Adipocyte (in vitro differentiated cells): ENCODE measurements at regions not wholly inside any gene's neighbourhood (a gene's known extent, or its start where the extent isn't known, plus 50 kb on each side); places are given as distances from the start of the nearest gene placed in this dataset.

Experiments used
- DNase-seq: peaks from one replicate; pipeline ENCODE4 v3.0.0-alpha.2; 2015; ENCODE audit warnings: low read depth
- H3K27me3 ChIP-seq: replicated peaks from 2 replicates; pipeline ENCODE4 v1.7.0; 2013; ENCODE audit warnings: mild to moderate bottlenecking, low read length, moderate library complexity; ENCODE audit not compliant: control insufficient read depth, insufficient read depth
- H3K36me3 ChIP-seq: 2 replicates; pipeline ENCODE4 v1.7.0; 2013; ENCODE audit warnings: low read length, mild to moderate bottlenecking, moderate library complexity; ENCODE audit not compliant: control insufficient read depth, insufficient read depth, severe bottlenecking
- H3K4me1 ChIP-seq: 2 replicates; pipeline ENCODE4 v1.7.0; 2013; ENCODE audit warnings: mild to moderate bottlenecking, low read length, moderate library complexity; ENCODE audit not compliant: control insufficient read depth, insufficient read depth
- H3K4me3 ChIP-seq: 2 replicates; pipeline ENCODE4 v1.7.0; 2013; ENCODE audit warnings: mild to moderate bottlenecking, low read length, moderate library complexity
- H3K9ac ChIP-seq: 2 replicates; pipeline ENCODE4 v1.7.0; 2013; ENCODE audit warnings: mild to moderate bottlenecking, low read length, moderate library complexity
- H3K9me3 ChIP-seq: 2 replicates; pipeline ENCODE4 v1.7.0; 2013; ENCODE audit warnings: mild to moderate bottlenecking, low read length, moderate library complexity; ENCODE audit not compliant: control insufficient read depth

DNA sequence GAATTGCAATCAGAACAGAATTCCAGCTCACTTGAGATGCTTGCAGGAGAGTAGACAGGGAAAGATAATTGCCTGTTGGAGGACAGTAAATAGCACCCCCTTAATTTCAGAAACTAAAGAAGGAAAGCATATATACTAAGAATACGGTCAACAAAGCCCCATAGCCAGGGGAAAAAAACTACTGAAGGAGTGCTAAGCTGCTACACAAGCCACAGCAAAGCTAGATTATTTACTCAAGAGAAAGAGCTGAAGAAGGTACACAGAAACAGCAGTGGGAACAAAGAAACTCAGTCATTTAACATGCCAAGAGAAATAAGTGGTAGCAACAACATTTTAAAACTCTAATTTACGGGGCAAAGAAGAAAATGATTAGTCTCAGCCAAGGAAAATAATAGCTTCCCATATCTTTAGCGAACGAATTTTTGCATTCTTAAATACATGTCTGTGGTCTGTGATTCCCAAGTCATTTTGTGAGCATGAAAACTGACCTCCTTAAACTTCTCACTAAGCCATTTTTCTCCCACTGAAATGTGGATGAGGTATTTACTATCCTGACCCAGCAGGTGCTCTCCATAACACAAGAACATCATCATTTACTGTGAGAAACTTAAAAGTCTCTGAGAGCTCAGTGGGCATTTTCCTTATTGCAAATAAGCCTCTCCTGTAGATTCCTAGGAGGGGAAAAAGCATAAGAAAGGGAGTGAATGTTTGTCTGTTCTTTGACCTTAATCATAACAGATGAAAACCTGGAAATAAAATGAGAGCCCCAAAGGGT, 196.0 kb downstream of the PAX3 start:
- no peaks in the 10 kb centered on the region for H3K36me3 ChIP-seq
- peaks cover 6% of the 10 kb centered on the region for H3K27me3 ChIP-seq
- H3K9me3 ChIP-seq = no peaks in the 10 kb centered on the region
- DNase-seq = no peak
- H3K4me3 ChIP-seq = no peak overlapping the region
- H3K9ac ChIP-seq = no peak overlapping the region
- H3K4me1 ChIP-seq = peaks cover 5% of the 10 kb centered on the region

DNA sequence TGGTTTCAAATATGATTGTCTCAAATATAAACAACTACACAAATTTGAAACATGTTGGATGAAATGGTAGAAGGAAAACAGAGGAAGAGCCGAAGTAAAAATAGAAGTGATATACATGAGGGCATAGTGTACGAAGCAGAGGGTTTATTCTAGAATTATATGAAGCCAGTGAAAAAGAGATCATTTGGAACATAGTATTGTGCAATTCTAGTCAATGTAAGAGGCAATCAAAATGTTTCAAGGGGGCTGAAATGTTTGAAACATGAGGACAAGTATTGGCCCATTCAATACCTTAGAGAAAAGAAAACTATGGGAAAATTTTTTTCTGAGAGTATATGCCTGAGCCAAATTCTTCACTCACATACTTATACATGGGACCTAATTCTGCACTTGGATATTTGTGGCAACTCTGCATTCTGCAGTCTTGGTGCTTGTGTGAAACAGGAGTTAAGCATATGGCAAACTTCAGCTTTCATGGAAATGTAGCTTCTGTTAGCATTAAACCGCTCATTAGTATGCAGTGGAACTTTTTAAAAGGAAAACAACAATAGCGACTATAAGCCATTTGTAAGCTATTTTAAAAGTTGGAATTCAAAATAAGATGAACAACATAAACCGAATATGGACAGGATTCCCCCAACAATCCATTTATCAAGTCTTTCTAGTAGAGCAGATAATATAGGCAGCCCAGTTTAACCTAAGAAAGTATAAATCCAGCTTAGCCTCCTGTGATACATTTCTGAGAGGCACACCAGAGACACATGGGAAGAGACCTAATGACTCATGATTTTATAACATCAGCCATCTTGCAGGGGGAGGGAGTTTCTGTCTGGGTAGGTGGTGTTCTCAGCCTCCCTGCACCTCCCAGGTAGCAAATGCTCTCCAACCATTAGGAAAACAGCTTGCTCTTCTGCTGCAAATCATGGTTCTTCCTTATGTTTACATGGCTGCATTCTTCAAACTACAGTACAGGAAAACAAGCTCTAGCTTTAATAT, 197.8 kb downstream of the PAX3 start:
- no peaks in the 10 kb centered on the region for H3K36me3 ChIP-seq
- DNase-seq = peak; percentile 54
- peaks cover 12% of the 10 kb centered on the region for H3K27me3 ChIP-seq
- no peak overlapping the region for H3K4me3 ChIP-seq
- H3K9me3 ChIP-seq = no peaks in the 10 kb centered on the region
- no peak overlapping the region for H3K9ac ChIP-seq
- H3K4me1 ChIP-seq = peaks cover 5% of the 10 kb centered on the region

DNA sequence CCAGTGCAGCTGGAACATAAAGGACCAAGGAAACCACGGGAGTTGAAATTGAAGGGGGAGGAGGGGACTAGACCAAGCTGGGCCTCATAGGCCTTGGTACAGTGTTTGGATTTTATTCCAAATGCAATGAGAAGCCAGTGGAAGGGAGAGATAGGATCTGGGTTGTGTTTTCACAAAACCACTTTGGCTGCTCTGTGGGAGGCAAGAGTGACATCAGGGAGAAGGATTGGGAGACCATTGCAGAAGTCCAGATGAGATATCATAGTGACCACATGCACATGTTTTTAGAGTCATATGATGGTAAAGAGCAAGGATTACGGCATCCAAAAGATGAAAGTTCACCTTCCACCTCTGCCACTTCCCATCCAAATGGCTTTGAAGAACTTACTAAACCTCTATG, 210.2 kb downstream of the PAX3 start:
- Histone ChIP-seq H3K9ac (no peak overlapping the region), H3K9me3 (peaks cover 13% of the 10 kb centered on the region), H3K27me3 (no peaks in the 10 kb centered on the region), H3K36me3 (no peaks in the 10 kb centered on the region), H3K4me1 (no peaks in the 10 kb centered on the region), H3K4me3 (no peak overlapping the region)
- no peak for DNase-seq

DNA sequence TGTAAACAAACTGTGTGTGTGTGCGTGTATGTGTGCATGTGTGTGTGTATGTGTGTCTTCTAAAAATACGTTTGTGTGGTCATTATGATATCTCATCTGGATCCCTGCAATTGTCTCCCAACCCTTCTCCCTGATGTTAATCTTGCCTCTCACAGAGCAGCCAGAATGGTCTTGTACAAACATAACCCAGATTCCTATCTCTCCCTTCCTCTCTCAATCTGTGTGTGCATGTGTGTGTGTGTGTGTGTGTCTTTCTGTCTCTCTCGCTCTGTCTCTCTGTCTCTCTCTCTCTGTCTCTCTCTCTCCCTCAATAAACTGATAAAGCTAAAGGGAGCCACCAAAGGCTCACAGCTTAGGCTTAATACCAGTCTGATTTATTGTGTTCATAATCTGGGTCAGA, 210.8 kb downstream of the PAX3 start:
- peaks cover 13% of the 10 kb centered on the region for H3K9me3 ChIP-seq
- no peaks in the 10 kb centered on the region for H3K27me3 ChIP-seq

DNA sequence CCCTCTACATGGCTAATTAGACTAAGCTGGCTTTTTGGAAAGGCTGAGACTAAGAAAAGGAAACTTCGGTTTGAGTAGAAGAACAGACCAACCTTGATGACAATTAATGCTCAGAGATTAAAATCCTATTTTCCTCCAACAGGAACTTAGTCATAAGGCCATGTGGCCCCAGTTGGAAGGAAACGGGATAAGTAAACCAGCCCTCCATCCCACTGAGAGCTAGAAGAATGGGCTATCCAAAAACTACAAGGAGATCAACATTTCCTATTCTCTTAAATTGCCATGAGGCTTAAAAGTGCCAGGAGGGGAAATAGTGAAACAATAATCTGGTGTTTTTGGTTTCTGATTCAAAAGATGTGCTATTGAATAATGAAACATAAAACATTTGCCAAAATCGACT, 216.6 kb downstream of the PAX3 start:
- no peaks in the 10 kb centered on the region for H3K4me1 ChIP-seq
- H3K36me3 ChIP-seq = no peaks in the 10 kb centered on the region
- H3K9ac ChIP-seq = no peak overlapping the region
- peaks cover 3% of the 10 kb centered on the region for H3K9me3 ChIP-seq
- no peak overlapping the region for H3K4me3 ChIP-seq
- peaks cover 9% of the 10 kb centered on the region for H3K27me3 ChIP-seq
- no peak for DNase-seq

More for the DNA sequence above, 210.8 kb downstream of the PAX3 start:
- Histone ChIP-seq H3K4me1 (no peaks in the 10 kb centered on the region), H3K4me3 (no peak overlapping the region), H3K36me3 (no peaks in the 10 kb centered on the region), H3K9ac (no peak overlapping the region)
- no peak for DNase-seq

DNA sequence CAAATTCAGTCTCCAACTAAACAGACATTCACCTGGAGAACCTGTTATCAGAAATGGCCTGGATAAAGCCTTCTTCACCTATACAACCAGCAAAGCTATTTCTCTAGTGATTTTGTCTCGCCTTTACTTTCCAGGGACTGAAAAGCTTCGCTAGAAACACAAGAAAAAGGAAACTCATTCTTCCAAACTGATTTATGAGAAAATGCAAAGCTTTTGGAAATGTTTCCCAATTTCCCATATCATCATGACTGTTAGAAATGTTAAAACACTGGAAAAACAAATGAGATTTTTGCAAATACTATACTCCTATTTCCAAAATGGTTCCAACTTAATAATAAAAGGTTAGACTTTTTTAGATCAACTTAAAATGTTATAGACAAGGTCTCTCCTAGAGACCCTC, 218.7 kb downstream of the PAX3 start:
- no peaks in the 10 kb centered on the region for H3K9me3 ChIP-seq
- H3K9ac ChIP-seq = no peak overlapping the region
- no peak overlapping the region for H3K4me3 ChIP-seq
- no peaks in the 10 kb centered on the region for H3K4me1 ChIP-seq
- no peak for DNase-seq
- peaks cover 9% of the 10 kb centered on the region for H3K27me3 ChIP-seq
- H3K36me3 ChIP-seq = no peaks in the 10 kb centered on the region

DNA sequence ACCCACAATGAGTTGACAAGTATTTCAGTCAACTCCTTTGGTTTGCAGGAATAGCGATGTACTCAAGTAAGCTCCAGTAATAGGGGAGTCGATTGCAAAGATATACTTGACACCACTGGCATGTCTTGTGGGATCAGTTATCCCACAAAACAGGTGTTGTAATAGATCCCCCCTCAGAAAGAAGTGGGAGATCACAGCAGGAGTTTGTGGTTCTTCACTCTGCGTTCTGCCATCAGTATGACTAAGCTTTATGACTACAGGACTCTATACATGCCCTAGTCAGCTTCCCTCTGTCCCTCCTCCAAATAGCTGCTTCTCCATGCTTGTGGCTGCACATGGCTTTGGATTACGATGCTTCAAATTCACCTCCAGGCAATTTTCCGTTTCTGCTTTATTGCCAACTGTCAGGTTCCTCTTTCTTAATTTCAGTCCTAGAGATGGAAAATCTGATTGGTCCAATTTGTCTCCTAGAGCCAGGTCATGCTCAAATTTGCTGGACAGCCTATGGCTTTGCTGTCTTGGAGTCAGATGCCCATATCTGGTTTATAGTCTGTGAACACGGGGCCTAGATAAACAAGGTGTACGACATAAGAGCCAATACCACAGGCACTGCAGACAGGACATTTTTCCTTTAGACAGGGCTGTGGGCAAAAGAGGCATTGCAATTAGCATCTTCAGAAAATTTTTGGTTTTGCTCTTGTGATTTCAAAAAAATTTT, 221.7 kb downstream of the PAX3 start:
- Histone ChIP-seq H3K4me1 (no peaks in the 10 kb centered on the region), H3K9ac (no peak overlapping the region), H3K27me3 (peaks cover 21% of the 10 kb centered on the region), H3K36me3 (no peaks in the 10 kb centered on the region), H3K4me3 (no peak overlapping the region), H3K9me3 (no peaks in the 10 kb centered on the region)
- no peak for DNase-seq

DNA sequence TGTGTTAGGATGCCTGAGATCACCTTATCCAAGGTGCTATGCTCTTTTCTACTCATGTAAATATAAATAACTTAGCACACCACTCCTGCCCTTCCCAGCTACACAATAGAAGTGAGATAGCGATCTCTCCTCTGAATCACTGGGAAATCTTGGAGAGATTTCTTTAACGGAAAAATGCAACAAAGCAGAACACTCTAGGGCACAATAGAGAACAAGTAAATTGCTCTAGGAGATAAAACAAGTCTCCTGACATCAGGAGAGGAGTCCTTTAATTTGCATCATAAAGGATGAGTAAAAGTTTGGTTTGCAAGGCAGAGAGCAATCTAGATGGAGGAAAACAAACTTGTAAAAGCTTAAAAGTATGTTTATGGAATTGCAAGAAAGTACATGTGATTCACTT, 224.1 kb downstream of the PAX3 start:
- DNase-seq = peak; percentile 22
- H3K27me3 ChIP-seq = peaks cover 12% of the 10 kb centered on the region
- H3K36me3 ChIP-seq = no peaks in the 10 kb centered on the region
- no peak overlapping the region for H3K4me3 ChIP-seq
- H3K4me1 ChIP-seq = no peaks in the 10 kb centered on the region
- no peaks in the 10 kb centered on the region for H3K9me3 ChIP-seq
- H3K9ac ChIP-seq = no peak overlapping the region

DNA sequence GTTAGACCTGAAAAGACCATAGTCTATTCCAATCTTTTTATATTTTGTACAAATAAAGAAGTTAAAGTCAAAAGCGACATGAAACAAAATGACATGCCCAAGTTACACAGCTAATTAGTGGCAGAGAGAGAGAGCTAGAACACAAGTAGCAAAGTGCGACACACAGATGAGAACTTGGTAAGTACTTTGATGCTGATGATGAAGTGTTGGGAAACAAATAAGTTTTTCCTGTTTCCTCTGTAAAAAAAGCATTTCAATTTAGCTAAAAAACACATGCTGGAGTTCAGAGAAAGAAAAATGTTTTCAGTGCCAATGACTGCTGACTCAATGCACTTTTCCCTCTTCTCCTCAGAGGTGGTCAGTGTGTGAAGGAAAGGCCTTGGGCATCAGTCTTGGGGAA, 226.9 kb downstream of the PAX3 start:
- no peak for DNase-seq

DNA sequence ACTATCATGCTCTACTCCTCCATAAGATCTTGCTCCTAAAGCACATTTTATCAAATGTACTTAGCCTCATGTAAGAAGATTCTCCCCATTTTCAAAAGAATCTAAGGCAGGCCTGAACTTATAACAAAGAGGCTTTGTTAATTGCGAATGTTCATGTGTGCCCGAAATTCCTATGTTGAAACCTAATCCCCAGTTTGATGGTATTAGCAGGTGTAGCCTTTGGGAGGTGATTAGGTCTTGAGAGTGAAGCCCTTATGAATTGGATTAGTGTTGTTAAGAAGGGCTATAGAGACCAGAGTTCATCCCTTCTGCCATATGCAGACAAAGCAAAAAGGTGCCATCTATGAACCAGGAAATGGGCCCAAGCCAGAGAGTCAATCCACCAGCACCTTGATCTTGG, 234.5 kb downstream of the PAX3 start:
- Histone ChIP-seq H3K27me3 (peaks cover 59% of the 10 kb centered on the region), H3K4me1 (no peaks in the 10 kb centered on the region), H3K4me3 (no peak overlapping the region), H3K36me3 (no peaks in the 10 kb centered on the region), H3K9ac (no peak overlapping the region), H3K9me3 (no peaks in the 10 kb centered on the region)
- no peak for DNase-seq

More for the DNA sequence above, 226.9 kb downstream of the PAX3 start:
- H3K27me3 ChIP-seq = peaks cover 30% of the 10 kb centered on the region
- no peaks in the 10 kb centered on the region for H3K4me1 ChIP-seq
- no peaks in the 10 kb centered on the region for H3K9me3 ChIP-seq
- no peak overlapping the region for H3K4me3 ChIP-seq
- H3K9ac ChIP-seq = no peak overlapping the region
- H3K36me3 ChIP-seq = no peaks in the 10 kb centered on the region
